GM12865 (cell line): ENCODE measurements at regions not wholly inside any gene's neighbourhood (a gene's known extent, or its start where the extent isn't known, plus 50 kb on each side); places are given as distances from the start of the nearest gene placed in this dataset.

Experiments
- DNase-seq: peaks from one replicate; pipeline ENCODE4 v3.0.0; 2010; ENCODE audit warnings: low read depth
- H3K4me3 ChIP-seq: 2 replicates; pipeline ENCODE4 v1.5.1; 2011; ENCODE audit warnings: mild to moderate bottlenecking, low read depth, low read length, control low read depth
- CTCF ChIP-seq: IDR thresholded peaks from 2 replicates; pipeline ENCODE4 v1.5.1; 2011; ENCODE audit warnings: low read length, control low read depth, low read depth, inconsistent platforms; ENCODE audit not compliant: insufficient read depth; ENCODE audit errors: missing control alignments

GRCh38 chr5:173497685-173498084, 118.8 kb downstream of the BOD1 start:
- DNase-seq, result no peak
- no peak for TF ChIP-seq CTCF
- no peak overlapping the region for H3K4me3 ChIP-seq

- TF ChIP-seq CTCF, result no peak
- no peak overlapping the region for H3K4me3 ChIP-seq
- DNase-seq, result no peak
Observed at GRCh38 chr5:173496883-173497255, 119.6 kb downstream of the BOD1 start.

- no peak for TF ChIP-seq CTCF
- no peak for DNase-seq
- no peak overlapping the region for H3K4me3 ChIP-seq
Observed at GRCh38 chr5:173496129-173496882, 120.1 kb downstream of the BOD1 start.

- no peak for TF ChIP-seq CTCF
- H3K4me3 ChIP-seq, result no peak overlapping the region
- no peak for DNase-seq
Observed at GRCh38 chr5:173495225-173495904, 121.1 kb downstream of the BOD1 start.

GRCh38 chr5:173494446-173494845, 122.0 kb downstream of the BOD1 start:
- H3K4me3 ChIP-seq, result no peak overlapping the region
- DNase-seq, result no peak
- no peak for TF ChIP-seq CTCF

GRCh38 chr5:173493846-173494245, 122.6 kb downstream of the BOD1 start:
- no peak for DNase-seq
- H3K4me3 ChIP-seq, result no peak overlapping the region
- no peak for TF ChIP-seq CTCF

DNA sequence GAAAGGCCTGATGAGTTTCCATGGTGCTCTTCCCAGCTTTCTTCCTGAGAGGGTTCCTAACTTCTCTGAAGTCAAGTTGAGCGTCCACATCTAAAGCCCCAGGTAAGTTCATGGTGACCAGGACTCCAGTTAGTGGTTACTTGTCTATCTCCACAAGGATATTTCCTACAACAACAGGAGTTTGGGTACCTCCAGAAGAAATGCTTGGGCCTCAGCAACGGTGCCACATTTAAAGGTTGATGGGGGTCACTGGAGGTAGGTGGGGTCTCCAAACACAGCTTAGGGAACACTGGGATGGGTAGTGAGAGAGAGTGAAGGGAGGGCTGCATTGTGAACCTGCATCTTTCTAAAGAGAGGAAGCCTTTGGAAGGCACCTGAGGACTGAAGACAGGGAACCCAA, 123.4 kb downstream of the BOD1 start:
- no peak overlapping the region for H3K4me3 ChIP-seq
- no peak for TF ChIP-seq CTCF
- DNase-seq, result no peak
